ENCODE measurements at regions not wholly inside any gene's neighbourhood (a gene's known extent, or its start where the extent isn't known, plus 50 kb on each side); places are given as distances from the start of the nearest gene placed in this dataset.

GRCh38 chr14:98028162-98028561 lies 1231.0 kb downstream of the VRK1 start:
- POLR2A ChIA-PET: no interaction called here

DNA sequence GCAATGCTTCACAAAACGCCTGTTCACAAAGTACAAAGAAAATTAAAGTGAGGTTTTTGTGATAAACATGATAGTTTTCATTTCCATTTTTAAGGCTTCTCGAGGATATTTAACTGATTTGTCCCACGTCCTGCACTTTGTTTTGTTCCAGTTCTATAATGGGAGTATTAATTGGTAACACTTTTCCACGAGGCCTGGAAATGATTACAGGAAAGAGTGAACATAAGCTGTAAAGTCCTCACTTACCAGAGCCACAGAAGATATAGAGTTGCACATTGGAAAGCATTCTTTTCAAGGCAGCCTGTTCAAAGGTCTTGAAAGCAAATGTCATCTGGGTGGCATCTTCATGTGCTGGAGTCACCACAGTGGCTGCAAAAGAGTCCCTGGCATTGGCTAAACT lies 1236.6 kb downstream of the BCL11B start:
- no peaks in the 10 kb centered on the region for H3K79me2 ChIP-seq (ENCODE audit: control insufficient read depth, insufficient read depth, low read length)

More at GRCh38 chr14:98028162-98028561, 1231.0 kb downstream of the VRK1 start:
- Histone ChIP-seq H3K36me3 (ENCODE audit: control insufficient read depth in 2 of 2, extremely low read depth in 1 of 2, insufficient read depth in 2 of 2, low read length in 2 of 2) (no peaks in the 10 kb centered on the region), H4K20me1 (replicated peaks; ENCODE audit: control insufficient read depth, extremely low read depth, insufficient read depth, low read length) (no peaks in the 10 kb centered on the region), H3K9me3 (replicated peaks; ENCODE audit: control insufficient read depth, insufficient read depth, low read length) (peaks cover 12% of the 10 kb centered on the region), H3K9ac (replicated peaks; ENCODE audit: extremely low read depth, insufficient read depth, low read length) (no peak overlapping the region), H3K9me1 (replicated peaks; ENCODE audit: control insufficient read depth, extremely low read depth, insufficient read depth, low read length) (no peaks in the 10 kb centered on the region), H3K27me3 (ENCODE audit: control insufficient read depth in 2 of 2, insufficient read depth in 2 of 2, low read length in 2 of 2) (no peaks in the 10 kb centered on the region), H3K4me1 (ENCODE audit: control insufficient read depth, extremely low read depth, insufficient read depth, low read length) (no peaks in the 10 kb centered on the region), H2AFZ (ENCODE audit: low read depth, low read length) (no peak overlapping the region), H3K79me2 (ENCODE audit: control insufficient read depth, insufficient read depth, low read length) (no peaks in the 10 kb centered on the region), H3K27ac (ENCODE audit: insufficient read depth, low read depth, low read length) (no peak overlapping the region), H3K4me3 (replicated peaks in 1 of 3; ENCODE audit: insufficient read depth in 1 of 3, low read depth in 1 of 3, low read length in 3 of 3) (no peak overlapping the region), H3K4me2 (ENCODE audit: insufficient read depth, low read length) (no peak overlapping the region)
- BruUV-seq (replicated peaks): no TSS peak
- CTCF ChIA-PET: no interaction called here
- TF ChIP-seq MYC (IDR thresholded peaks at IDR 0.05; ENCODE audit: low read depth, low read length): no peak
- TF ChIP-seq FOS (IDR thresholded peaks at IDR 0.05; ENCODE audit: borderline replicate concordance, insufficient read depth, low read length): no peak
- no peak for TF ChIP-seq POLR2A (IDR thresholded peaks at IDR 0.05; ENCODE audit: low read depth, low read length)
- no peak for TF ChIP-seq CTCF (IDR thresholded peaks at IDR 0.05; ENCODE audit: extremely low read depth in 1 of 2, insufficient read depth in 1 of 2, low read depth in 1 of 2, low read length in 2 of 2)
- no peak for TF ChIP-seq JUN (IDR thresholded peaks at IDR 0.05; ENCODE audit: borderline replicate concordance, insufficient read depth, insufficient read length, low read depth)
- FAIRE-seq: no peak
- intact Hi-C loops (cut with micrococcal nuclease): no loop called here
- DNase-seq (ENCODE audit: low read depth, low spot score): no peak
- dilution Hi-C loops (cut with MboI; ENCODE audit: extremely low pct_ligation_motif_present, low sequenced_read_pairs): no loop called here

More for the DNA sequence above, 1236.6 kb downstream of the BCL11B start:
- ChIA-PET CTCF (no interaction called here), POLR2A (no interaction called here)
- no peak overlapping the region for H2AFZ ChIP-seq (ENCODE audit: low read depth, low read length)
- H4K20me1 ChIP-seq (replicated peaks; ENCODE audit: control insufficient read depth, extremely low read depth, insufficient read depth, low read length): no peaks in the 10 kb centered on the region
- H3K9me3 ChIP-seq (replicated peaks; ENCODE audit: control insufficient read depth, insufficient read depth, low read length): peaks cover 8% of the 10 kb centered on the region
- no peak for DNase-seq (ENCODE audit: low read depth, low spot score)
- TF ChIP-seq MYC (IDR thresholded peaks at IDR 0.05; ENCODE audit: low read depth, low read length) (no peak), EZH2 (IDR thresholded peaks at IDR 0.05; ENCODE audit: borderline replicate concordance, low read depth, low read length, severe bottlenecking) (no peak), CTCF (IDR thresholded peaks at IDR 0.05; ENCODE audit: extremely low read depth in 1 of 2, insufficient read depth in 1 of 2, low read depth in 1 of 2, low read length in 2 of 2) (no peak), POLR2AphosphoS5 (IDR thresholded peaks at IDR 0.05; ENCODE audit: insufficient read depth, low read depth, low read length) (no peak), JUN (IDR thresholded peaks at IDR 0.05; ENCODE audit: borderline replicate concordance, insufficient read depth, insufficient read length, low read depth) (no peak), POLR2A (IDR thresholded peaks at IDR 0.05; ENCODE audit: low read depth, low read length) (no peak), FOS (IDR thresholded peaks at IDR 0.05; ENCODE audit: borderline replicate concordance, insufficient read depth, low read length) (no peak), GATA2 (IDR thresholded peaks at IDR 0.05; ENCODE audit: insufficient read depth, insufficient read length, low read depth, low read length) (no peak)
- TF ChIP-seq, protein P1, sequence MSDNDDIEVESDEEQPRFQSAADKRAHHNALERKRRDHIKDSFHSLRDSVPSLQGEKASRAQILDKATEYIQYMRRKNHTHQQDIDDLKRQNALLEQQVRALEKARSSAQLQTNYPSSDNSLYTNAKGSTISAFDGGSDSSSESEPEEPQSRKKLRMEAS (IDR thresholded peaks at IDR 0.05; ENCODE audit: insufficient read depth, insufficient read length): no peak
- no peak for FAIRE-seq
- H3K9me1 ChIP-seq (replicated peaks; ENCODE audit: control insufficient read depth, extremely low read depth, insufficient read depth, low read length): no peaks in the 10 kb centered on the region
- no peak overlapping the region for H3K4me3 ChIP-seq (replicated peaks in 1 of 3; ENCODE audit: insufficient read depth in 1 of 3, low read depth in 1 of 3, low read length in 3 of 3)
- H3K4me2 ChIP-seq (ENCODE audit: insufficient read depth, low read length): no peak overlapping the region
- intact Hi-C loops (cut with micrococcal nuclease): no loop called here
- no peaks in the 10 kb centered on the region for H3K27me3 ChIP-seq (ENCODE audit: control insufficient read depth in 2 of 2, insufficient read depth in 2 of 2, low read length in 2 of 2)
- BruUV-seq (replicated peaks): no TSS peak
- no peak overlapping the region for H3K9ac ChIP-seq (replicated peaks; ENCODE audit: extremely low read depth, insufficient read depth, low read length)
- H3K27ac ChIP-seq (ENCODE audit: insufficient read depth, low read depth, low read length): no peak overlapping the region
- H3K4me1 ChIP-seq (ENCODE audit: control insufficient read depth, extremely low read depth, insufficient read depth, low read length): no peaks in the 10 kb centered on the region
- H3K36me3 ChIP-seq (ENCODE audit: control insufficient read depth in 2 of 2, extremely low read depth in 1 of 2, insufficient read depth in 2 of 2, low read length in 2 of 2): no peaks in the 10 kb centered on the region
- dilution Hi-C loops (cut with MboI; ENCODE audit: extremely low pct_ligation_motif_present, low sequenced_read_pairs): no loop called here
